ENCODE measurements at regions not wholly inside any gene's neighbourhood (a gene's known extent, or its start where the extent isn't known, plus 50 kb on each side); places are given as distances from the start of the nearest gene placed in this dataset.

GRCh38 chr3:15851735-15852134 lies 54.0 kb upstream of the ANKRD28 start:
- no peak for DNase-seq
- no peak overlapping the region for H3K27ac ChIP-seq (ENCODE audit: low read length)
- no CpG with 5 or more reads among the region's 3 CpGs for WGBS (ENCODE audit: insufficient coverage)
- no peaks in the 10 kb centered on the region for H3K4me1 ChIP-seq (ENCODE audit: control insufficient read depth, insufficient read depth, low read length)
- H3K9me3 ChIP-seq (replicated peaks; ENCODE audit: control insufficient read depth, low read depth, low read length): peaks cover 3% of the 10 kb centered on the region
- no peaks in the 10 kb centered on the region for H3K27me3 ChIP-seq (ENCODE audit: control insufficient read depth, insufficient read depth, low read length)
- no peaks in the 10 kb centered on the region for H3K36me3 ChIP-seq (ENCODE audit: control insufficient read depth, insufficient read depth, low read length)
- no peak overlapping the region for H3K4me3 ChIP-seq (ENCODE audit: low read length)

- Histone ChIP-seq H3K27me3 (ENCODE audit: control insufficient read depth, insufficient read depth, low read length) (peaks cover 2% of the 10 kb centered on the region), H3K27ac (ENCODE audit: low read length) (peak overlapping the region; percentile 51), H3K4me3 (ENCODE audit: low read length) (peak overlapping the region; percentile 76), H3K4me1 (ENCODE audit: control insufficient read depth, insufficient read depth, low read length) (peaks cover 8% of the 10 kb centered on the region), H3K9me3 (replicated peaks; ENCODE audit: control insufficient read depth, low read depth, low read length) (no peaks in the 10 kb centered on the region), H3K36me3 (ENCODE audit: control insufficient read depth, insufficient read depth, low read length) (no peaks in the 10 kb centered on the region)
- DNase-seq: peak; percentile 32
- WGBS (ENCODE audit: insufficient coverage): 0% methylated on average over 65 of the region's 70 CpGs
Observed at GRCh38 chr3:15858547-15859506, 61.0 kb upstream of the ANKRD28 start.

- H3K4me1 ChIP-seq (ENCODE audit: control insufficient read depth, insufficient read depth, low read length): peaks cover 8% of the 10 kb centered on the region
- no peaks in the 10 kb centered on the region for H3K9me3 ChIP-seq (replicated peaks; ENCODE audit: control insufficient read depth, low read depth, low read length)
- H3K4me3 ChIP-seq (ENCODE audit: low read length): peak overlapping the region; percentile 76
- peaks cover 2% of the 10 kb centered on the region for H3K27me3 ChIP-seq (ENCODE audit: control insufficient read depth, insufficient read depth, low read length)
- H3K27ac ChIP-seq (ENCODE audit: low read length): peak overlapping the region; percentile 65
- WGBS (ENCODE audit: insufficient coverage): 0% methylated on average over 60 of the region's 73 CpGs
- no peaks in the 10 kb centered on the region for H3K36me3 ChIP-seq (ENCODE audit: control insufficient read depth, insufficient read depth, low read length)
- peak; percentile 93 for DNase-seq
Observed at GRCh38 chr3:15859507-15860013, 61.8 kb upstream of the ANKRD28 start.

- WGBS (ENCODE audit: insufficient coverage): 0% methylated on average over 37 of the region's 55 CpGs
Observed at GRCh38 chr3:15860014-15860934, 62.5 kb upstream of the ANKRD28 start.

GRCh38 chr3:15861163-15861562 lies 63.4 kb upstream of the ANKRD28 start:
- whole genome bisulfite sequencing (ENCODE audit: insufficient coverage): no CpG with 5 or more reads among the region's 4 CpGs
- Histone ChIP-seq H3K4me3 (ENCODE audit: low read length) (no peak overlapping the region), H3K27ac (ENCODE audit: low read length) (no peak overlapping the region), H3K9me3 (replicated peaks; ENCODE audit: control insufficient read depth, low read depth, low read length) (peaks cover 3% of the 10 kb centered on the region), H3K4me1 (ENCODE audit: control insufficient read depth, insufficient read depth, low read length) (peaks cover 8% of the 10 kb centered on the region), H3K36me3 (ENCODE audit: control insufficient read depth, insufficient read depth, low read length) (no peaks in the 10 kb centered on the region), H3K27me3 (ENCODE audit: control insufficient read depth, insufficient read depth, low read length) (peaks cover 2% of the 10 kb centered on the region)
- DNase-seq: no peak

More at GRCh38 chr3:15860014-15860934, 62.5 kb upstream of the ANKRD28 start:
- H3K36me3 ChIP-seq (ENCODE audit: control insufficient read depth, insufficient read depth, low read length): no peaks in the 10 kb centered on the region
- DNase-seq: peak; percentile 34
- H3K27ac ChIP-seq (ENCODE audit: low read length): peak overlapping the region; percentile 59
- peaks cover 8% of the 10 kb centered on the region for H3K4me1 ChIP-seq (ENCODE audit: control insufficient read depth, insufficient read depth, low read length)
- peaks cover 3% of the 10 kb centered on the region for H3K9me3 ChIP-seq (replicated peaks; ENCODE audit: control insufficient read depth, low read depth, low read length)
- peaks cover 2% of the 10 kb centered on the region for H3K27me3 ChIP-seq (ENCODE audit: control insufficient read depth, insufficient read depth, low read length)
- H3K4me3 ChIP-seq (ENCODE audit: low read length): peak overlapping the region; percentile 76

GRCh38 chr3:15872807-15873206 lies 75.0 kb upstream of the ANKRD28 start:
- no CpG with 5 or more reads among the region's 1 CpG for WGBS (ENCODE audit: insufficient coverage)
- Histone ChIP-seq H3K4me3 (ENCODE audit: low read length) (no peak overlapping the region), H3K27ac (ENCODE audit: low read length) (no peak overlapping the region), H3K27me3 (ENCODE audit: control insufficient read depth, insufficient read depth, low read length) (no peaks in the 10 kb centered on the region), H3K9me3 (replicated peaks; ENCODE audit: control insufficient read depth, low read depth, low read length) (no peaks in the 10 kb centered on the region), H3K36me3 (ENCODE audit: control insufficient read depth, insufficient read depth, low read length) (no peaks in the 10 kb centered on the region), H3K4me1 (ENCODE audit: control insufficient read depth, insufficient read depth, low read length) (no peaks in the 10 kb centered on the region)
- no peak for DNase-seq

- H3K9me3 ChIP-seq (replicated peaks; ENCODE audit: control insufficient read depth, low read depth, low read length): no peaks in the 10 kb centered on the region
- H3K27ac ChIP-seq (ENCODE audit: low read length): no peak overlapping the region
- no CpG with 5 or more reads among the region's 4 CpGs for WGBS (ENCODE audit: insufficient coverage)
- DNase-seq: no peak
- H3K4me3 ChIP-seq (ENCODE audit: low read length): no peak overlapping the region
- H3K27me3 ChIP-seq (ENCODE audit: control insufficient read depth, insufficient read depth, low read length): no peaks in the 10 kb centered on the region
- H3K4me1 ChIP-seq (ENCODE audit: control insufficient read depth, insufficient read depth, low read length): no peaks in the 10 kb centered on the region
- H3K36me3 ChIP-seq (ENCODE audit: control insufficient read depth, insufficient read depth, low read length): no peaks in the 10 kb centered on the region
Observed at GRCh38 chr3:15873415-15873814, 75.6 kb upstream of the ANKRD28 start.

GRCh38 chr3:15875016-15875689 lies 77.4 kb upstream of the ANKRD28 start:
- Histone ChIP-seq H3K9me3 (replicated peaks; ENCODE audit: control insufficient read depth, low read depth, low read length) (no peaks in the 10 kb centered on the region), H3K27ac (ENCODE audit: low read length) (no peak overlapping the region), H3K36me3 (ENCODE audit: control insufficient read depth, insufficient read depth, low read length) (no peaks in the 10 kb centered on the region), H3K27me3 (ENCODE audit: control insufficient read depth, insufficient read depth, low read length) (no peaks in the 10 kb centered on the region), H3K4me3 (ENCODE audit: low read length) (no peak overlapping the region), H3K4me1 (ENCODE audit: control insufficient read depth, insufficient read depth, low read length) (no peaks in the 10 kb centered on the region)
- no CpG with 5 or more reads among the region's 1 CpG for WGBS (ENCODE audit: insufficient coverage)
- no peak for DNase-seq

GRCh38 chr3:15876669-15877068 lies 78.9 kb upstream of the ANKRD28 start:
- no CpG with 5 or more reads among the region's 1 CpG for WGBS (ENCODE audit: insufficient coverage)
- Histone ChIP-seq H3K27ac (ENCODE audit: low read length) (no peak overlapping the region), H3K4me3 (ENCODE audit: low read length) (no peak overlapping the region), H3K9me3 (replicated peaks; ENCODE audit: control insufficient read depth, low read depth, low read length) (no peaks in the 10 kb centered on the region), H3K36me3 (ENCODE audit: control insufficient read depth, insufficient read depth, low read length) (no peaks in the 10 kb centered on the region), H3K27me3 (ENCODE audit: control insufficient read depth, insufficient read depth, low read length) (no peaks in the 10 kb centered on the region), H3K4me1 (ENCODE audit: control insufficient read depth, insufficient read depth, low read length) (no peaks in the 10 kb centered on the region)
- DNase-seq: no peak

All from muscle of leg (tissue), 3 donors.